ENCODE measurements at regions not wholly inside any gene's neighbourhood (a gene's known extent, or its start where the extent isn't known, plus 50 kb on each side); places are given as distances from the start of the nearest gene placed in this dataset.

DNA sequence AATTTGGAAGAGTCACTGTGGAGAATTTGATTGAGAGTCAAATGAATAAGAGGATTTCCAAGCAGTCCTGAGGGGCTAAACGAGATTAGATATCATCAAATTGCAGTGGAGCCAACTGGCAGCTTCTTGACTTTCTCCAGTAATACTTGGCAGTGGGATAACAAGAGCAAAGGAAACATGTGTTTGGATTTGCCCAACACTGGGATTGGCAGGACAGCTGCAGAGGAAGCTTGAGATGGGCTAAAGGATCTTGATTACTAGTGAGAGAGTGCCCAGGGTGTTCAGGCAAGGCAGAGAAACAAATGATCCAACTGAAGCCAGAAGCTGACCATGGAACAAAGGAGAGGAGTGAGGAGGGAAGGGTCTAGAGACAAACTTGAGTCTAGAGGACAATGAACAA is 356.0 kb upstream of the ISL1 start:
- Histone ChIP-seq H3K27me3 (ENCODE audit: insufficient read depth, low read length) (no peaks in the 10 kb centered on the region), H3K36me3 (ENCODE audit: insufficient read depth, low read length) (no peaks in the 10 kb centered on the region), H3K4me2 (ENCODE audit: insufficient read depth, low read length) (no peak overlapping the region), H3K9me3 (ENCODE audit: low read depth, low read length) (peaks cover 2% of the 10 kb centered on the region), H3K4me3 (ENCODE audit: insufficient read depth, low read length) (no peak overlapping the region), H4K20me1 (ENCODE audit: insufficient read depth, low read length) (no peaks in the 10 kb centered on the region), H3K79me2 (ENCODE audit: insufficient read depth, low read length) (no peaks in the 10 kb centered on the region), H3K4me1 (ENCODE audit: insufficient read depth, low read length) (no peaks in the 10 kb centered on the region), H2AFZ (ENCODE audit: low read length) (no peak overlapping the region), H3K27ac (ENCODE audit: low read depth, low read length) (no peak overlapping the region)
- DNase-seq (ENCODE audit: insufficient read length, low spot score, missing footprints): no peak
- TF ChIP-seq, protein P1, sequence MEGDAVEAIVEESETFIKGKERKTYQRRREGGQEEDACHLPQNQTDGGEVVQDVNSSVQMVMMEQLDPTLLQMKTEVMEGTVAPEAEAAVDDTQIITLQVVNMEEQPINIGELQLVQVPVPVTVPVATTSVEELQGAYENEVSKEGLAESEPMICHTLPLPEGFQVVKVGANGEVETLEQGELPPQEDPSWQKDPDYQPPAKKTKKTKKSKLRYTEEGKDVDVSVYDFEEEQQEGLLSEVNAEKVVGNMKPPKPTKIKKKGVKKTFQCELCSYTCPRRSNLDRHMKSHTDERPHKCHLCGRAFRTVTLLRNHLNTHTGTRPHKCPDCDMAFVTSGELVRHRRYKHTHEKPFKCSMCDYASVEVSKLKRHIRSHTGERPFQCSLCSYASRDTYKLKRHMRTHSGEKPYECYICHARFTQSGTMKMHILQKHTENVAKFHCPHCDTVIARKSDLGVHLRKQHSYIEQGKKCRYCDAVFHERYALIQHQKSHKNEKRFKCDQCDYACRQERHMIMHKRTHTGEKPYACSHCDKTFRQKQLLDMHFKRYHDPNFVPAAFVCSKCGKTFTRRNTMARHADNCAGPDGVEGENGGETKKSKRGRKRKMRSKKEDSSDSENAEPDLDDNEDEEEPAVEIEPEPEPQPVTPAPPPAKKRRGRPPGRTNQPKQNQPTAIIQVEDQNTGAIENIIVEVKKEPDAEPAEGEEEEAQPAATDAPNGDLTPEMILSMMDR (IDR thresholded peaks at IDR 0.05; ENCODE audit: extremely low read depth, low read depth, low read length): no peak

DNA sequence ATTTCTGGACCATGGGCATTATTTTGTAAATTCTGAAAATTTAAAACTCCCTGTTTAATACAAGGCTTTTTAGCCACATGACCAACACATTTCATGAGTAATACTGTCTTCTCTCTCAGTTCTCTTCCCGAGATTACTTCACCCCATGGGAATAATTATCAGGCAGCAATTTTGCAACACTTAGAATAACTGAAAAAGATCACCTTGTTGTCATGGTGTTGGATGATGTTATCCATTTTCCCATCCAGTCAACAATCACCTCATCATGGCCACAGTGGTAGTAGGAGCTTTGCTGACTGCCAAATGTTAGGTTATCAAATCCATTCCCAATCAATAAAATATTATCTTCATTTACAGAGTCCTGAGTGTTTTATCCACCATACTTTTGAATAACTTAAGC is 354.9 kb upstream of the ISL1 start:
- no peaks in the 10 kb centered on the region for H3K27me3 ChIP-seq (ENCODE audit: insufficient read depth, low read length)
- no peak overlapping the region for H3K4me3 ChIP-seq (ENCODE audit: insufficient read depth, low read length)
- H3K4me2 ChIP-seq (ENCODE audit: insufficient read depth, low read length): no peak overlapping the region
- TF ChIP-seq, protein P1 (IDR thresholded peaks at IDR 0.05; ENCODE audit: extremely low read depth, low read depth, low read length): no peak
- no peaks in the 10 kb centered on the region for H3K4me1 ChIP-seq (ENCODE audit: insufficient read depth, low read length)
- H3K79me2 ChIP-seq (ENCODE audit: insufficient read depth, low read length): no peaks in the 10 kb centered on the region
- peaks cover 2% of the 10 kb centered on the region for H3K9me3 ChIP-seq (ENCODE audit: low read depth, low read length)
- H3K36me3 ChIP-seq (ENCODE audit: insufficient read depth, low read length): no peaks in the 10 kb centered on the region
- H2AFZ ChIP-seq (ENCODE audit: low read length): no peak overlapping the region
- no peak overlapping the region for H3K27ac ChIP-seq (ENCODE audit: low read depth, low read length)
- no peak for DNase-seq (ENCODE audit: insufficient read length, low spot score, missing footprints)
- no peaks in the 10 kb centered on the region for H4K20me1 ChIP-seq (ENCODE audit: insufficient read depth, low read length)

DNA sequence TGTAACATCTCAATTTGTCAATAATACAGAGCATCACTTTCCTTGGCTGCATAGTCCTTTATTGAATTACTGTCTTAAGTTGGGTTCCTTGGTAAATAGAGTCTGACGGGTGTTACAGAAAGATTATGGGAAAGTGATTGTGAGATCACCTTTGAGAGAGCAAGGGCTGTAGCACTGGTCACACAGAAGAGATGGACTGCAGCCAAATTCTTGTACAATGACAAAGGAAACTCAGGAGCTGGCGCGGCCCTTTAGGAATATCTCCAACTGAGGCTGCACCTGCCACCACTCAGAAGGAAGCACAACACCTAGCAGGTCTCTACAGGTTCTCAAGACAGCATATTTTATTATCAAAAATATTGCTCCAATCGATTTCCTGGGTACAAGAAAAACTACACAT is 350.0 kb upstream of the ISL1 start:
- Histone ChIP-seq H3K4me3 (ENCODE audit: insufficient read depth, low read length) (no peak overlapping the region), H3K4me1 (ENCODE audit: insufficient read depth, low read length) (no peaks in the 10 kb centered on the region), H4K20me1 (ENCODE audit: insufficient read depth, low read length) (no peaks in the 10 kb centered on the region), H3K36me3 (ENCODE audit: insufficient read depth, low read length) (no peaks in the 10 kb centered on the region), H3K4me2 (ENCODE audit: insufficient read depth, low read length) (no peak overlapping the region), H3K27me3 (ENCODE audit: insufficient read depth, low read length) (no peaks in the 10 kb centered on the region), H3K9me3 (ENCODE audit: low read depth, low read length) (peaks cover 2% of the 10 kb centered on the region), H3K27ac (ENCODE audit: low read depth, low read length) (no peak overlapping the region), H2AFZ (ENCODE audit: low read length) (no peak overlapping the region), H3K79me2 (ENCODE audit: insufficient read depth, low read length) (no peaks in the 10 kb centered on the region)
- DNase-seq (ENCODE audit: insufficient read length, low spot score, missing footprints): no peak
- TF ChIP-seq, protein P1 (IDR thresholded peaks at IDR 0.05; ENCODE audit: extremely low read depth, low read depth, low read length): no peak

DNA sequence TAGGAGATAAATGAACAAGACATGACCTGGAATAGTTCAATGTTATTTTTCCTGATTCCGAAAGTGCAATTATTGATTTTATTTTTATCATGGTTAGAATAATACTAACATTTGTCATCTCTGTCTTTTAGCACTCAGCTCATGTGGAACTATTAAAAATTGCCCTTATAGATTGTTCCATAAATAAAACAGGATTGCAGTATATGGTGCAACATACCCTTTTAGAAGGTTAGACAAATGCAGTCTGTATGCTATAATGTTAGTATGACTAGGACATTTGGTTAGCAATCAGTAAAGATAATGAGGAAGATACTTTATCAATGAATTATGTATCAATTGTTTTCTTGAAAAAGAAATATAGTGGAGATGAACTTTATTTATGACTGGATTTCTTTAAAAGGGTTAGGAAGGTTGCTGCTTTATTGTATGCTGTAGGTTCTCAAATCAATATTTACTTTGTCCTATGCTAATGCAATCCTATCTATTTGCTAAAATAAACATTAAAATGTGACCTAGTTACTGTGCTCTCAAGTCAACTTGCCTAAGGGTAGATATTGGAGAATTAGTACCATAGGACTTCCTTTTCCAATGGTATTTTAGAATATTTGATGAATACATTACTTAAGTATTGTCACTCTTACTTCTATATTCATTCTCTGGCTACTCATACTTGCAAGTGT is 348.9 kb upstream of the ISL1 start:
- Histone ChIP-seq H4K20me1 (ENCODE audit: insufficient read depth, low read length) (no peaks in the 10 kb centered on the region), H3K9me3 (ENCODE audit: low read depth, low read length) (no peaks in the 10 kb centered on the region), H3K27ac (ENCODE audit: low read depth, low read length) (no peak overlapping the region), H2AFZ (ENCODE audit: low read length) (no peak overlapping the region), H3K79me2 (ENCODE audit: insufficient read depth, low read length) (no peaks in the 10 kb centered on the region), H3K4me1 (ENCODE audit: insufficient read depth, low read length) (no peaks in the 10 kb centered on the region), H3K36me3 (ENCODE audit: insufficient read depth, low read length) (no peaks in the 10 kb centered on the region), H3K4me2 (ENCODE audit: insufficient read depth, low read length) (no peak overlapping the region), H3K27me3 (ENCODE audit: insufficient read depth, low read length) (no peaks in the 10 kb centered on the region), H3K4me3 (ENCODE audit: insufficient read depth, low read length) (no peak overlapping the region)
- no peak for DNase-seq (ENCODE audit: insufficient read length, low spot score, missing footprints)
- TF ChIP-seq, protein P1 (IDR thresholded peaks at IDR 0.05; ENCODE audit: extremely low read depth, low read depth, low read length): no peak

Measured in osteoblast (primary cell).